ENCODE measurements at regions not wholly inside any gene's neighbourhood (a gene's known extent, or its start where the extent isn't known, plus 50 kb on each side); places are given as distances from the start of the nearest gene placed in this dataset.
A peak's percentile ranks its signal among the peaks of the same experiment; 100 is the strongest.
"Not testable (repeated sequence)": the region's sequence is repeated elsewhere in the genome, so short reads cannot be mapped to it uniquely, and the experiment has no call there.

GRCh38 chr14:24744641-24745040, 110.7 kb upstream of the GZMB start:
- DNase-seq (ENCODE audit: low read depth), result no peak

- DNase-seq (ENCODE audit: low read depth), result no peak
These were observed 107.9 kb upstream of the GZMB start for GRCh38 chr14:24741871-24742270.

GRCh38 chr14:24735984-24736630, 102.1 kb upstream of the GZMB start:
- no peak for DNase-seq (ENCODE audit: low read depth)

GRCh38 chr14:24734917-24735500, 101.0 kb upstream of the GZMB start:
- no peak for DNase-seq (ENCODE audit: low read depth)

GRCh38 chr14:24726480-24726879, 92.5 kb upstream of the GZMB start:
- no peak for DNase-seq (ENCODE audit: low read depth)

GRCh38 chr14:24725311-24725710, 91.3 kb upstream of the GZMB start:
- DNase-seq (ENCODE audit: low read depth), result no peak

GRCh38 chr14:24721775-24722174, 87.8 kb upstream of the GZMB start:
- no peak for DNase-seq (ENCODE audit: low read depth)

GRCh38 chr14:24715239-24715638, 81.2 kb upstream of the GZMB start:
- no peak for DNase-seq (ENCODE audit: low read depth)

GRCh38 chr14:24713404-24713803, 79.4 kb upstream of the GZMB start:
- DNase-seq (ENCODE audit: low read depth), result no peak

GRCh38 chr14:24712909-24713308, 78.9 kb upstream of the GZMB start:
- no peak for DNase-seq (ENCODE audit: low read depth)

- DNase-seq (ENCODE audit: low read depth), result no peak
These were observed 78.4 kb upstream of the GZMB start for GRCh38 chr14:24712374-24712773.

GRCh38 chr14:24710403-24711112, 76.6 kb upstream of the GZMB start:
- DNase-seq (ENCODE audit: low read depth), result peak; percentile 23

GRCh38 chr14:24708684-24709083, 74.7 kb upstream of the GZMB start:
- DNase-seq (ENCODE audit: low read depth), result no peak

GRCh38 chr14:24706351-24706750, 72.4 kb upstream of the GZMB start:
- DNase-seq (ENCODE audit: low read depth), result no peak

- DNase-seq (ENCODE audit: low read depth), result no peak
These were observed 71.8 kb upstream of the GZMB start for GRCh38 chr14:24705840-24706239.

- DNase-seq (ENCODE audit: low read depth), result no peak
These were observed 67.1 kb upstream of the GZMB start for GRCh38 chr14:24701062-24701461.

- DNase-seq (ENCODE audit: low read depth), result no peak
These were observed 66.5 kb upstream of the GZMB start for GRCh38 chr14:24700511-24700910.

- DNase-seq (ENCODE audit: low read depth), result no peak
These were observed 65.1 kb upstream of the GZMB start for GRCh38 chr14:24699052-24699451.

GRCh38 chr14:24696280-24696920, 62.4 kb upstream of the GZMB start:
- not testable (repeated sequence) for DNase-seq (ENCODE audit: low read depth)

- DNase-seq (ENCODE audit: low read depth), result no peak
These were observed 61.6 kb upstream of the GZMB start for GRCh38 chr14:24695265-24696241.

GRCh38 chr14:24694680-24695079, 60.7 kb upstream of the GZMB start:
- DNase-seq (ENCODE audit: low read depth), result no peak

- DNase-seq (ENCODE audit: low read depth), result no peak
These were observed 60.0 kb upstream of the GZMB start for GRCh38 chr14:24693983-24694382.
